ENCODE measurements at regions not wholly inside any gene's neighbourhood (a gene's known extent, or its start where the extent isn't known, plus 50 kb on each side); places are given as distances from the start of the nearest gene placed in this dataset.
"Not testable (repeated sequence)": the region's sequence is repeated elsewhere in the genome, so short reads cannot be mapped to it uniquely, and the experiment has no call there.

- Mint-ChIP-seq H3K36me3 (ENCODE audit: low read depth) (no peaks in the 10 kb centered on the region), H3K27me3 (ENCODE audit: low read depth) (no peaks in the 10 kb centered on the region), H3K9me3 (ENCODE audit: low read depth) (peaks cover 9% of the 10 kb centered on the region), H3K27ac (ENCODE audit: unreplicated experiment) (no peak overlapping the region), H3K4me1 (ENCODE audit: low read depth) (no peaks in the 10 kb centered on the region), H3K4me3 (ENCODE audit: unreplicated experiment) (no peak overlapping the region)
- TF ChIP-seq CTCF (IDR thresholded peaks at IDR 0.05), result no peak
- no peak for DNase-seq (ENCODE audit: low spot score)
Observed at GRCh38 chr10:22097696-22098095, 94.2 kb upstream of the DNAJC1 start.

- not testable (repeated sequence) for H3K4me3 Mint-ChIP-seq (ENCODE audit: unreplicated experiment); H3K36me3 Mint-ChIP-seq (ENCODE audit: low read depth); DNase-seq (ENCODE audit: low spot score); H3K27ac Mint-ChIP-seq (ENCODE audit: unreplicated experiment)
- H3K9me3 Mint-ChIP-seq (ENCODE audit: low read depth), result peaks cover 13% of the 10 kb centered on the region
- H3K27me3 Mint-ChIP-seq (ENCODE audit: low read depth), result peaks cover 11% of the 10 kb centered on the region
- H3K4me1 Mint-ChIP-seq (ENCODE audit: low read depth), result peaks cover 12% of the 10 kb centered on the region
Observed at GRCh38 chr10:22091260-22091659, 87.7 kb upstream of the DNAJC1 start.

GRCh38 chr10:22087402-22087738 lies 83.8 kb upstream of the DNAJC1 start:
- no peaks in the 10 kb centered on the region for H3K36me3 Mint-ChIP-seq (ENCODE audit: low read depth)
- no peak overlapping the region for H3K4me3 Mint-ChIP-seq (ENCODE audit: unreplicated experiment)
- peaks cover 12% of the 10 kb centered on the region for H3K4me1 Mint-ChIP-seq (ENCODE audit: low read depth)
- no peak for DNase-seq (ENCODE audit: low spot score)
- H3K27me3 Mint-ChIP-seq (ENCODE audit: low read depth), result peaks cover 15% of the 10 kb centered on the region
- peaks cover 10% of the 10 kb centered on the region for H3K9me3 Mint-ChIP-seq (ENCODE audit: low read depth)
- H3K27ac Mint-ChIP-seq (ENCODE audit: unreplicated experiment), result no peak overlapping the region
- TF ChIP-seq CTCF (IDR thresholded peaks at IDR 0.05), result no peak

GRCh38 chr10:22086730-22087401 lies 83.3 kb upstream of the DNAJC1 start:
- Mint-ChIP-seq H3K27me3 (ENCODE audit: low read depth) (peaks cover 13% of the 10 kb centered on the region), H3K27ac (ENCODE audit: unreplicated experiment) (no peak overlapping the region), H3K4me3 (ENCODE audit: unreplicated experiment) (no peak overlapping the region), H3K9me3 (ENCODE audit: low read depth) (peaks cover 7% of the 10 kb centered on the region), H3K36me3 (ENCODE audit: low read depth) (no peaks in the 10 kb centered on the region), H3K4me1 (ENCODE audit: low read depth) (peaks cover 12% of the 10 kb centered on the region)
- TF ChIP-seq CTCF (IDR thresholded peaks at IDR 0.05), result no peak
- DNase-seq (ENCODE audit: low spot score), result no peak

- Mint-ChIP-seq H3K27me3 (ENCODE audit: low read depth) (peaks cover 16% of the 10 kb centered on the region), H3K9me3 (ENCODE audit: low read depth) (peaks cover 17% of the 10 kb centered on the region)
- H3K36me3 Mint-ChIP-seq (ENCODE audit: low read depth); H3K4me3 Mint-ChIP-seq (ENCODE audit: unreplicated experiment); H3K27ac Mint-ChIP-seq (ENCODE audit: unreplicated experiment); DNase-seq (ENCODE audit: low spot score); H3K4me1 Mint-ChIP-seq (ENCODE audit: low read depth): not testable (repeated sequence)
Observed at GRCh38 chr10:22079921-22080320, 76.4 kb upstream of the DNAJC1 start.

- Mint-ChIP-seq H3K4me3 (ENCODE audit: unreplicated experiment) (no peak overlapping the region), H3K36me3 (ENCODE audit: low read depth) (peaks cover 5% of the 10 kb centered on the region)
Observed at GRCh38 chr10:22071332-22071731, 67.8 kb upstream of the DNAJC1 start.

More at GRCh38 chr10:22071332-22071731, 67.8 kb upstream of the DNAJC1 start:
- no peak for DNase-seq (ENCODE audit: low spot score)
- H3K9me3 Mint-ChIP-seq (ENCODE audit: low read depth), result peaks cover 48% of the 10 kb centered on the region
- no peak for TF ChIP-seq CTCF (IDR thresholded peaks at IDR 0.05)
- no peak overlapping the region for H3K27ac Mint-ChIP-seq (ENCODE audit: unreplicated experiment)
- H3K4me1 Mint-ChIP-seq (ENCODE audit: low read depth), result no peaks in the 10 kb centered on the region
- peaks cover 13% of the 10 kb centered on the region for H3K27me3 Mint-ChIP-seq (ENCODE audit: low read depth)
